Nephron progenitor cell (in vitro differentiated cells): ENCODE measurements at regions not wholly inside any gene's neighbourhood (a gene's known extent, or its start where the extent isn't known, plus 50 kb on each side); places are given as distances from the start of the nearest gene placed in this dataset.

ENCODE experiments used
- DNase-seq: peaks from one replicate; pipeline ENCODE4 v3.0.0; 2021
- H3K27ac Mint-ChIP-seq: 2 replicates; pipeline ENCODE4 v1.8.0; 2021; ENCODE audit warnings: mild to moderate bottlenecking, moderate library complexity, mixed read lengths
- H3K27me3 Mint-ChIP-seq: 2 replicates; pipeline ENCODE4 v1.8.0; 2021; ENCODE audit warnings: mild to moderate bottlenecking, low read depth, mixed read lengths; ENCODE audit not compliant: poor library complexity
- H3K36me3 Mint-ChIP-seq: 2 replicates; pipeline ENCODE4 v1.8.0; 2021; ENCODE audit warnings: low read depth, mixed read lengths
- H3K4me1 Mint-ChIP-seq: 2 replicates; pipeline ENCODE4 v1.8.0; 2021; ENCODE audit warnings: mixed read lengths
- H3K4me3 Mint-ChIP-seq: 2 replicates; pipeline ENCODE4 v1.8.0; 2021; ENCODE audit warnings: mild to moderate bottlenecking, moderate library complexity, mixed read lengths
- H3K9me3 Mint-ChIP-seq: 2 replicates; pipeline ENCODE4 v1.8.0; 2021; ENCODE audit warnings: mild to moderate bottlenecking, moderate library complexity, mixed read lengths
- CTCF ChIP-seq: fragments of 200-600 bp; sonication (generic); IDR thresholded peaks from 2 replicates; pipeline ENCODE4 v1.5.0; 2021; ENCODE audit warnings: antibody characterized with exemption

GRCh38 chr6:170224694-170225660, 65.9 kb downstream of the DLL1 start:
- no peak for TF ChIP-seq CTCF
- no peak overlapping the region for H3K27ac Mint-ChIP-seq
- DNase-seq = no peak
- H3K36me3 Mint-ChIP-seq = no peaks in the 10 kb centered on the region
- no peak overlapping the region for H3K4me3 Mint-ChIP-seq
- H3K27me3 Mint-ChIP-seq = peaks cover 12% of the 10 kb centered on the region
- H3K4me1 Mint-ChIP-seq = peaks cover 78% of the 10 kb centered on the region
- no peaks in the 10 kb centered on the region for H3K9me3 Mint-ChIP-seq

- Mint-ChIP-seq H3K36me3 (no peaks in the 10 kb centered on the region), H3K27me3 (peaks cover 12% of the 10 kb centered on the region), H3K27ac (peak overlapping the region; percentile 25), H3K4me3 (no peak overlapping the region), H3K9me3 (no peaks in the 10 kb centered on the region), H3K4me1 (peaks cover 69% of the 10 kb centered on the region)
- no peak for TF ChIP-seq CTCF
- no peak for DNase-seq
Observed at GRCh38 chr6:170223718-170224693, 66.9 kb downstream of the DLL1 start.

- Mint-ChIP-seq H3K4me3 (no peak overlapping the region), H3K27ac (peak overlapping the region; percentile 60), H3K27me3 (peaks cover 5% of the 10 kb centered on the region), H3K4me1 (peaks cover 58% of the 10 kb centered on the region), H3K9me3 (no peaks in the 10 kb centered on the region), H3K36me3 (no peaks in the 10 kb centered on the region)
- no peak for TF ChIP-seq CTCF
- DNase-seq = no peak
Observed at GRCh38 chr6:170222498-170223471, 68.1 kb downstream of the DLL1 start.

GRCh38 chr6:170221753-170222400, 69.0 kb downstream of the DLL1 start:
- no peak for DNase-seq
- no peak overlapping the region for H3K27ac Mint-ChIP-seq
- no peaks in the 10 kb centered on the region for H3K9me3 Mint-ChIP-seq
- no peak overlapping the region for H3K4me3 Mint-ChIP-seq
- TF ChIP-seq CTCF = no peak
- H3K4me1 Mint-ChIP-seq = peaks cover 57% of the 10 kb centered on the region
- H3K36me3 Mint-ChIP-seq = no peaks in the 10 kb centered on the region
- peaks cover 5% of the 10 kb centered on the region for H3K27me3 Mint-ChIP-seq
